ENCODE measurements at regions not wholly inside any gene's neighbourhood (a gene's known extent, or its start where the extent isn't known, plus 50 kb on each side); places are given as distances from the start of the nearest gene placed in this dataset.

DNA sequence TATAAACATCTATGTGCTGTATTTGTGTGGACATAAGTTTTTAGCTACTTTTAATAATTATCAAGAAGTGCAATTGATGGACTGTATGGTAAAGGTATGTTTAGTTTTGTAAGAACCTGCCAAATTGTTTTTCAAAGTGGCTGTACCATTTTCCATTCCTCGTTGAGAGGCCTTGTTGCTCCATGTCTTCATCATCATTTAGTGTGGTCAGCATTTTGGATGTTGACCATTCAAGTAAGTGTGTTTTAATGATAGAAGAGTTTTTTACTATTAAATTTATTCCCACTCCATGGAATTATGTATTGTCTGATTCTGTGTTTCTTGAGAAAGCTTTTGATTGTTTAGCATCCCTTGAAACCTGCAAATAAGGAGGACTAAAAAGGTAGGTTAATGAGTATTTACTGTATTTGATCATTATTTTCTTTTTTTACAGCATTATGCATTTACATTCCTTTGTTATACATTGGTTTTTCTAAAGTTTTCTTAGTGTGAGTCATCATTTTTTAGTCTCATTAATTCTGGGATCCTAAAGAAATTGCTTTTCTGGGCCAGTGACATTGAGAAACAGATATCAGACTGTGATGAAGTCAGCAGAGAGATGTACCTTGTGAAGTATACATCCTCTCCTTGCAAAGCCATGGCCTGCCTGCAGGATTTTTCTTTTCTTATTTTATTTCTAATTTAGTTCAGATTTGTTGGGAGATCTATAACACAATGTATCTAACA lies 312.8 kb upstream of the PTCHD4 start:
- Histone ChIP-seq H3K79me2 (ENCODE audit: control insufficient read depth, insufficient read depth, low read length) (no peaks in the 10 kb centered on the region), H3K27ac (ENCODE audit: control insufficient read depth, insufficient read depth, low read length) (no peak overlapping the region), H3K27me3 (ENCODE audit: control insufficient read depth, extremely low read depth, insufficient read depth, low read length) (no peaks in the 10 kb centered on the region), H3K9ac (ENCODE audit: control insufficient read depth, extremely low read depth, insufficient read depth, low read length) (no peak overlapping the region), H3K9me1 (ENCODE audit: control insufficient read depth, extremely low read depth, insufficient read depth, low read length) (no peaks in the 10 kb centered on the region), H3K4me1 (ENCODE audit: control insufficient read depth, extremely low read depth, insufficient read depth, low read length) (peaks cover 7% of the 10 kb centered on the region), H3K9me3 (ENCODE audit: control insufficient read depth, low read depth, low read length) (no peaks in the 10 kb centered on the region), H3K36me3 (ENCODE audit: control insufficient read depth in 2 of 2, extremely low read depth in 1 of 2, insufficient read depth in 2 of 2, low read length in 2 of 2) (no peaks in the 10 kb centered on the region), H3K4me2 (ENCODE audit: control insufficient read depth, extremely low read depth, insufficient read depth, low read depth, low read length) (no peak overlapping the region), H4K20me1 (ENCODE audit: control insufficient read depth, extremely low read depth, insufficient read depth, low read length) (no peaks in the 10 kb centered on the region), H2AFZ (ENCODE audit: control insufficient read depth, low read length) (no peak overlapping the region), H3K4me3 (ENCODE audit: control insufficient read depth in 2 of 3, extremely low read depth in 1 of 3, insufficient read depth in 2 of 3, low read depth in 1 of 3, low read length in 3 of 3) (no peak overlapping the region)
- dilution Hi-C loops (cut with MboI; ENCODE audit: extremely low pct_ligation_motif_present, low sequenced_read_pairs), result no loop called here
- FAIRE-seq, result no peak
- DNase-seq (ENCODE audit: low read depth, low spot score), result no peak
- TF ChIP-seq, protein P1, sequence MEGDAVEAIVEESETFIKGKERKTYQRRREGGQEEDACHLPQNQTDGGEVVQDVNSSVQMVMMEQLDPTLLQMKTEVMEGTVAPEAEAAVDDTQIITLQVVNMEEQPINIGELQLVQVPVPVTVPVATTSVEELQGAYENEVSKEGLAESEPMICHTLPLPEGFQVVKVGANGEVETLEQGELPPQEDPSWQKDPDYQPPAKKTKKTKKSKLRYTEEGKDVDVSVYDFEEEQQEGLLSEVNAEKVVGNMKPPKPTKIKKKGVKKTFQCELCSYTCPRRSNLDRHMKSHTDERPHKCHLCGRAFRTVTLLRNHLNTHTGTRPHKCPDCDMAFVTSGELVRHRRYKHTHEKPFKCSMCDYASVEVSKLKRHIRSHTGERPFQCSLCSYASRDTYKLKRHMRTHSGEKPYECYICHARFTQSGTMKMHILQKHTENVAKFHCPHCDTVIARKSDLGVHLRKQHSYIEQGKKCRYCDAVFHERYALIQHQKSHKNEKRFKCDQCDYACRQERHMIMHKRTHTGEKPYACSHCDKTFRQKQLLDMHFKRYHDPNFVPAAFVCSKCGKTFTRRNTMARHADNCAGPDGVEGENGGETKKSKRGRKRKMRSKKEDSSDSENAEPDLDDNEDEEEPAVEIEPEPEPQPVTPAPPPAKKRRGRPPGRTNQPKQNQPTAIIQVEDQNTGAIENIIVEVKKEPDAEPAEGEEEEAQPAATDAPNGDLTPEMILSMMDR (optimal IDR thresholded peaks at IDR 0.05 in 1 of 3, IDR thresholded peaks at IDR 0.05 in 1 of 3, conservative IDR thresholded peaks at IDR 0.05 in 1 of 3; ENCODE audit: extremely low read depth in 1 of 3, insufficient read depth in 2 of 3, low read length in 3 of 3), result no peak
- TF ChIP-seq EZH2 (IDR thresholded peaks at IDR 0.05; ENCODE audit: low read length), result no peak

DNA sequence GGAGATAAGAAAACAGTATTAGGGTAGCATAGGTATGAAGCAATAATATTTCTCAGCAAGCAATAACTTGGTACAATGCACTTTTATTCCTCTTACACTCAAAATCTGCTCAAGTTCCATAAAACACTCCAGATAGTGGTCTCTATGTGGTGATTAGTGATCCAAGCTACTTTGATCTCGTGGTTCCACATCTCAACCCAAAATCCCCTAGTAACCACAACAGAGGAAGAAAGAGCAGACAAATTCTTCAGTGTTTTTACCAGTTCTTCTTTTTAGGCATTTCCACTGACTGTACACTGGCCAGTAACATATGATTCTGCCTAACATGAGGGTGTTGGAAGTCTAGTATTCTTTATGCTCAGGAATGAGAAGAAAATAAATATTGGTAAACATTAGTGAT lies 309.0 kb upstream of the PTCHD4 start:
- Histone ChIP-seq H3K4me1 (ENCODE audit: control insufficient read depth, extremely low read depth, insufficient read depth, low read length) (no peaks in the 10 kb centered on the region), H4K20me1 (ENCODE audit: control insufficient read depth, extremely low read depth, insufficient read depth, low read length) (no peaks in the 10 kb centered on the region), H3K4me3 (ENCODE audit: control insufficient read depth in 2 of 3, extremely low read depth in 1 of 3, insufficient read depth in 2 of 3, low read depth in 1 of 3, low read length in 3 of 3) (no peak overlapping the region), H3K4me2 (ENCODE audit: control insufficient read depth, extremely low read depth, insufficient read depth, low read depth, low read length) (no peak overlapping the region), H3K9me1 (ENCODE audit: control insufficient read depth, extremely low read depth, insufficient read depth, low read length) (no peaks in the 10 kb centered on the region), H3K27ac (ENCODE audit: control insufficient read depth, insufficient read depth, low read length) (no peak overlapping the region), H2AFZ (ENCODE audit: control insufficient read depth, low read length) (no peak overlapping the region), H3K9me3 (ENCODE audit: control insufficient read depth, low read depth, low read length) (no peaks in the 10 kb centered on the region), H3K27me3 (ENCODE audit: control insufficient read depth, extremely low read depth, insufficient read depth, low read length) (no peaks in the 10 kb centered on the region), H3K79me2 (ENCODE audit: control insufficient read depth, insufficient read depth, low read length) (no peaks in the 10 kb centered on the region), H3K9ac (ENCODE audit: control insufficient read depth, extremely low read depth, insufficient read depth, low read length) (no peak overlapping the region), H3K36me3 (ENCODE audit: control insufficient read depth in 2 of 2, extremely low read depth in 1 of 2, insufficient read depth in 2 of 2, low read length in 2 of 2) (no peaks in the 10 kb centered on the region)
- dilution Hi-C loops (cut with MboI; ENCODE audit: extremely low pct_ligation_motif_present, low sequenced_read_pairs), result no loop called here
- DNase-seq (ENCODE audit: low read depth, low spot score), result no peak
- no peak for TF ChIP-seq EZH2 (IDR thresholded peaks at IDR 0.05; ENCODE audit: low read length)
- TF ChIP-seq, protein P1 (optimal IDR thresholded peaks at IDR 0.05 in 1 of 3, IDR thresholded peaks at IDR 0.05 in 1 of 3, conservative IDR thresholded peaks at IDR 0.05 in 1 of 3; ENCODE audit: extremely low read depth in 1 of 3, insufficient read depth in 2 of 3, low read length in 3 of 3), result no peak
- no peak for FAIRE-seq

Data from keratinocyte (primary cell).